ENCODE measurements at regions not wholly inside any gene's neighbourhood (a gene's known extent, or its start where the extent isn't known, plus 50 kb on each side); places are given as distances from the start of the nearest gene placed in this dataset.

- TF ChIP-seq CTCF (IDR thresholded peaks at IDR 0.05; ENCODE audit: extremely low read depth in 1 of 2, insufficient read depth in 1 of 2, low read depth in 1 of 2, low read length in 2 of 2) (no peak), POLR2A (IDR thresholded peaks at IDR 0.05; ENCODE audit: low read depth, low read length) (no peak), POLR2AphosphoS5 (IDR thresholded peaks at IDR 0.05; ENCODE audit: insufficient read depth, low read depth, low read length) (no peak), EZH2 (IDR thresholded peaks at IDR 0.05; ENCODE audit: borderline replicate concordance, low read depth, low read length, severe bottlenecking) (no peak), MYC (IDR thresholded peaks at IDR 0.05; ENCODE audit: low read depth, low read length) (no peak)
These were observed 367.2 kb downstream of the SOX2 start for GRCh38 chr3:182078929-182079328.
